ENCODE measurements at regions not wholly inside any gene's neighbourhood (a gene's known extent, or its start where the extent isn't known, plus 50 kb on each side); places are given as distances from the start of the nearest gene placed in this dataset.

DNA sequence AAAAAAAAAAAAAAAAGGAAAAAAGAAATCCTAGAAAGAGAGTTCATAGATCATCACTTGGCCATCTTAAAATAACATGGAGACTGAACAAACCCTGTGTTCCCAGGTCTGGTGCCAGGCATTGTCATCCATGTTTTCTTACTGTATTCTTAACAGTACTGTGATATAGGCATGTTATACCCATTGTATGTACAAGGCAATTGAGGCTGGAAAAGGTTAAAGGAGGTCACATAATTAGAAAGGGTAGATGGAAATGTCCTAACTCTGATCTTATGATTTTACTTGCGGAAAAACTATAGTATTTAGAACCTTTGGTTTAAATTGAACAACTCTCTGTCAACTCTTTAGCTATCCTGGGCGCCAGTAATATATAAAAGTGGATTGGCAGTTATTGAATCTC lies 478.2 kb upstream of the RGS6 start:
- TF ChIP-seq, protein P1, sequence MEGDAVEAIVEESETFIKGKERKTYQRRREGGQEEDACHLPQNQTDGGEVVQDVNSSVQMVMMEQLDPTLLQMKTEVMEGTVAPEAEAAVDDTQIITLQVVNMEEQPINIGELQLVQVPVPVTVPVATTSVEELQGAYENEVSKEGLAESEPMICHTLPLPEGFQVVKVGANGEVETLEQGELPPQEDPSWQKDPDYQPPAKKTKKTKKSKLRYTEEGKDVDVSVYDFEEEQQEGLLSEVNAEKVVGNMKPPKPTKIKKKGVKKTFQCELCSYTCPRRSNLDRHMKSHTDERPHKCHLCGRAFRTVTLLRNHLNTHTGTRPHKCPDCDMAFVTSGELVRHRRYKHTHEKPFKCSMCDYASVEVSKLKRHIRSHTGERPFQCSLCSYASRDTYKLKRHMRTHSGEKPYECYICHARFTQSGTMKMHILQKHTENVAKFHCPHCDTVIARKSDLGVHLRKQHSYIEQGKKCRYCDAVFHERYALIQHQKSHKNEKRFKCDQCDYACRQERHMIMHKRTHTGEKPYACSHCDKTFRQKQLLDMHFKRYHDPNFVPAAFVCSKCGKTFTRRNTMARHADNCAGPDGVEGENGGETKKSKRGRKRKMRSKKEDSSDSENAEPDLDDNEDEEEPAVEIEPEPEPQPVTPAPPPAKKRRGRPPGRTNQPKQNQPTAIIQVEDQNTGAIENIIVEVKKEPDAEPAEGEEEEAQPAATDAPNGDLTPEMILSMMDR (IDR thresholded peaks at IDR 0.05): no peak
- TF ChIP-seq POLR2A (IDR thresholded peaks at IDR 0.05) (no peak), EP300 (IDR thresholded peaks at IDR 0.05) (no peak), POLR2AphosphoS5 (IDR thresholded peaks at IDR 0.05) (no peak)
